ENCODE measurements at regions not wholly inside any gene's neighbourhood (a gene's known extent, or its start where the extent isn't known, plus 50 kb on each side); places are given as distances from the start of the nearest gene placed in this dataset.
A peak's percentile ranks its signal among the peaks of the same experiment; 100 is the strongest.

DNA sequence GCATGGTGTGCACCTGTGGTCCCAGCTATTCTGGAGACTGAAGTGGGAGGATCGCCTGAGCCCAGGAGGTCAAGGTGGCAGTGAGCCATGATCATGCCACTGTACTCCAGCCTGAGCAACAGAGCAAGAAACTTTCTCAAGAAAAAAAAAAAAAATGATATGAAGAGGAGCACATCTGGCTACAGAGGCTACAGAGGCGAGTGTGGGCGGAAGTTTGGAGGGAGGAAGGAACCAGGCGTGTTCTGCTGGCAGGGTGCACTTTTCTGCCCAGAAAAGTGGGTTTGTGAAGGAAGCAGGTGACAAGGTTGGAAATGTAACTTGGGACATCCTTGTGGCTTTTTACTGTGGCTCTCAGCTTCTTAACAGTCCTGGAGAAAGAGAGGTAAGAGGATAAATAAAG lies 96.7 kb downstream of the SNX5 start:
- no CpG with 5 or more reads among the region's 4 CpGs for WGBS (ENCODE audit: extremely low coverage, insufficient read length, low lambda C conversion rate)

More for the DNA sequence above, 96.7 kb downstream of the SNX5 start:
- Histone ChIP-seq H2BK5ac (ENCODE audit: insufficient read length, low read length) (no peak overlapping the region), H3K9me3 (ENCODE audit: control insufficient read depth, low read depth, low read length) (no peaks in the 10 kb centered on the region), H4K91ac (ENCODE audit: insufficient read length, low read depth, low read length) (no peak overlapping the region), H3K56ac (ENCODE audit: insufficient read length, low read depth, low read length) (no peak overlapping the region), H2AK5ac (ENCODE audit: insufficient read length, low read length) (peak overlapping the region; percentile 11), H3K27ac (ENCODE audit: insufficient read length, low read depth, low read length) (no peak overlapping the region), H3K79me1 (ENCODE audit: insufficient read depth, low read depth, low read length, poor library complexity, severe bottlenecking) (no peaks in the 10 kb centered on the region), H3K23ac (ENCODE audit: insufficient read length, low read depth, low read length) (no peak overlapping the region), H4K8ac (replicated peaks; ENCODE audit: insufficient read length, low read depth, low read length) (no peak overlapping the region), H4K20me1 (ENCODE audit: control insufficient read depth, insufficient read depth, insufficient read length) (no peaks in the 10 kb centered on the region), H4K5ac (ENCODE audit: insufficient read length, low read depth, low read length) (no peak overlapping the region), H3K18ac (ENCODE audit: insufficient read length, low read depth, low read length) (no peak overlapping the region), H3K4me1 (ENCODE audit: insufficient read depth, low read length) (peaks cover 13% of the 10 kb centered on the region; the same call in 1 of the 2 replicates), H2BK120ac (ENCODE audit: low read depth, low read length, poor library complexity, severe bottlenecking) (no peak overlapping the region), H3K9ac (ENCODE audit: extremely low read depth, insufficient read length, low read length) (no peak overlapping the region), H2BK15ac (ENCODE audit: low read depth, low read length) (no peak overlapping the region), H2BK20ac (ENCODE audit: low read depth, low read length, poor library complexity, severe bottlenecking) (no peak overlapping the region), H2AFZ (ENCODE audit: low read length) (no peak overlapping the region), H3K79me2 (ENCODE audit: insufficient read depth, low read length) (no peaks in the 10 kb centered on the region), H3K14ac (ENCODE audit: insufficient read depth, low read length) (peak overlapping the region; percentile 43; the same call in 1 of the 2 replicates), H3K4ac (ENCODE audit: low read depth, low read length) (no peak overlapping the region), H3K23me2 (ENCODE audit: insufficient read length, low read depth, low read length, poor library complexity, severe bottlenecking) (no peaks in the 10 kb centered on the region), H2BK12ac (ENCODE audit: insufficient read length, low read depth, low read length) (peak overlapping the region; percentile 21), H3K4me2 (ENCODE audit: insufficient read depth, insufficient read length, low read length) (no peak overlapping the region), H3T11ph (ENCODE audit: low read length) (no peak overlapping the region), H3K27me3 (ENCODE audit: insufficient read depth, low read length) (no peaks in the 10 kb centered on the region)
- Mint-ChIP-seq H3K27me3 (ENCODE audit: low read depth) (peaks cover 2% of the 10 kb centered on the region; the same call in 1 of the 2 replicates), H3K9me3 (no peaks in the 10 kb centered on the region; a peak in 1 of 5 replicates), H3K4me1 (peaks cover 81 to 84% of the 10 kb centered on the region in 2 experiments), H3K36me3 (ENCODE audit: insufficient read depth in 1 of 3, low read depth in 3 of 3) (peaks cover 0 to 2% (median 0%) of the 10 kb centered on the region in 3 experiments; a peak in 1 of 7 replicates), H3K27ac (peak overlapping the region; percentile 46 to 98 (median 66); a peak in 5 of 7 replicates), H3K4me3 (peak overlapping the region in 1 of 2 experiments; percentile 27; a peak in 3 of 5 replicates)
- no peak for DNase-seq
- TF ChIP-seq, protein P1, sequence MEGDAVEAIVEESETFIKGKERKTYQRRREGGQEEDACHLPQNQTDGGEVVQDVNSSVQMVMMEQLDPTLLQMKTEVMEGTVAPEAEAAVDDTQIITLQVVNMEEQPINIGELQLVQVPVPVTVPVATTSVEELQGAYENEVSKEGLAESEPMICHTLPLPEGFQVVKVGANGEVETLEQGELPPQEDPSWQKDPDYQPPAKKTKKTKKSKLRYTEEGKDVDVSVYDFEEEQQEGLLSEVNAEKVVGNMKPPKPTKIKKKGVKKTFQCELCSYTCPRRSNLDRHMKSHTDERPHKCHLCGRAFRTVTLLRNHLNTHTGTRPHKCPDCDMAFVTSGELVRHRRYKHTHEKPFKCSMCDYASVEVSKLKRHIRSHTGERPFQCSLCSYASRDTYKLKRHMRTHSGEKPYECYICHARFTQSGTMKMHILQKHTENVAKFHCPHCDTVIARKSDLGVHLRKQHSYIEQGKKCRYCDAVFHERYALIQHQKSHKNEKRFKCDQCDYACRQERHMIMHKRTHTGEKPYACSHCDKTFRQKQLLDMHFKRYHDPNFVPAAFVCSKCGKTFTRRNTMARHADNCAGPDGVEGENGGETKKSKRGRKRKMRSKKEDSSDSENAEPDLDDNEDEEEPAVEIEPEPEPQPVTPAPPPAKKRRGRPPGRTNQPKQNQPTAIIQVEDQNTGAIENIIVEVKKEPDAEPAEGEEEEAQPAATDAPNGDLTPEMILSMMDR (conservative IDR thresholded peaks at IDR 0.05) = no peak

All from H9 (cell line).